KBM-7 (cell line): ENCODE measurements at regions not wholly inside any gene's neighbourhood (a gene's known extent, or its start where the extent isn't known, plus 50 kb on each side); places are given as distances from the start of the nearest gene placed in this dataset.

ENCODE experiments used
- DNase-seq: peaks from one replicate; pipeline ENCODE4 v3.0.0-alpha.2; 2015
- in situ Hi-C: fragments of 300-500 bp; cut with MboI; formaldehyde crosslinking; loops from 2 replicates; pipeline ENCODE4 v1.14.3; 2020; ENCODE audit warnings: low sequenced_read_pairs, low pct_unique_long_range_greater_than_20kb, mixed read lengths

DNA sequence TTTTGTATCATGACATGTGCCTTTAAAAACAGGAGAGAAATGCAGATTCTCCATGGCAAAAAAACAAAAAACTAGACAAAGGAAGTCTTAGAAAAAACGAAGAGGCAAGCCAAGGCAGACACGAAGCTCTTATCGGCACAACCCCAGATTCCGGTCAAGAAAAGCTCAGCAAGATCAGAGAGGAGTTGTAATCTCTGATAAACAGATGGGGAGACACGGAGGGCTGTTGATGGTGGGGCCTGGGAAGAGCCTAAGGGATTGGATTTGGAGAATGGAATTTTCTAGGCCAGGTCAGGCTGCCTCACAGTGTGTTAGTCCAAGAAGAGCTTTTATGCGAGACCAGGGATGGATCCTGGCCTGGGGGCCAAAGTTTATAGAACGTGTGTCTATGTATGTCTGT, 96.2 kb upstream of the AKT3 start:
- no peak for DNase-seq
- in situ Hi-C loops, result no loop called here

DNA sequence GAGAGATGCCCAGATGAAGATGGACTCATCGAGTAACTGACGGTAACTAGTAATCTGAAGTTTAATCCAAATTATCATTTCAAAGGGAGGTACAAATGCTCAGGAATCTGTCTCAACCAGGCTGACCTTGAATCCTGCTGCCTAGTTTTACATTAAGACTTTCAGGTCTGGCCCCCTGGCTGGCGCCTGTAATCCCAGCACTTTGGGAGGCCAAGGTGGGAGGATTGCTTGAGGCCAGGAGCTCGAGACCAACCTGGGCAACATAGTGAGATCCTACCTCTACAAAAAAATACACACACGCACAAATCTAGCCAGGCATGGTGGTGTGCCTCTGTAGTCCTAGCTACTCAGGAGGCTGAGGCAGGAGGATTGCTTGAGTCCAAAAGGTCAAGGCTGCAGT, 95.7 kb upstream of the AKT3 start:
- in situ Hi-C loops, result no loop called here
- DNase-seq, result no peak

DNA sequence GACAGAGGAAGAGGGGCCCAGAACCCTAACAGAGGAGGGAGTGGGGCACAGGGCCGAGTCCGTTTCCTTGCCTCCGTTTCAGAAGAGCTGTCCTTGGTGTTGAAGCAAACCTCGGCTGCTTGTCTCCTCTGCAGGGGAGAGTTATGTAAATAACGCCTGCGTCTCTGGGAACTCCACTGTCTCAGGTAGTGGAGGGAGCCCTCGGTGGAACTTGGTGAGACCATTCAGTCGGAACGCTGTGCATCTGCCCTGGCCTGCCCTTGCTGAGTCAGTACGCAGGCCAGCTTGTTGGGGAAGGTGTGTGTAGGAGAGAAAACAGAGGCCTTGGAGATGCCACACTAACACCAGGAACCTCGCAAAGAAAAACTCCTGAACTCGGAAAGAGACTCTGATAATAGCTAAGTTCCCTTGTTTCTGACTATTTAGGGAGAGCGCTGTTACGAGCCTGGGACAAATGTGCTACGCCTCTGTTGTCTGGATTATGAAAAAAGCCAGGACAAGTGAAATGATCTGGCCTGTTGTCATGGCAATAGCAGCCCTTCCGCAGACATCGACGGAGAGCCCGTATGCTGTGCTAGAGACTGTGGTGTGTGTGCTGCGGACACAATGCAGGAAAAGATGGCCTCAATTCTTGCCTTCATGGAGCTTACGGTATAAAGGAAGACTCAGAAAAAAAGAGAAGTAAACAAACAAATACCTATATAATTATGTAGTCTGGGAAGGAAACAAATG, 94.6 kb upstream of the AKT3 start:
- no peak for DNase-seq
- in situ Hi-C loops, result no loop called here

DNA sequence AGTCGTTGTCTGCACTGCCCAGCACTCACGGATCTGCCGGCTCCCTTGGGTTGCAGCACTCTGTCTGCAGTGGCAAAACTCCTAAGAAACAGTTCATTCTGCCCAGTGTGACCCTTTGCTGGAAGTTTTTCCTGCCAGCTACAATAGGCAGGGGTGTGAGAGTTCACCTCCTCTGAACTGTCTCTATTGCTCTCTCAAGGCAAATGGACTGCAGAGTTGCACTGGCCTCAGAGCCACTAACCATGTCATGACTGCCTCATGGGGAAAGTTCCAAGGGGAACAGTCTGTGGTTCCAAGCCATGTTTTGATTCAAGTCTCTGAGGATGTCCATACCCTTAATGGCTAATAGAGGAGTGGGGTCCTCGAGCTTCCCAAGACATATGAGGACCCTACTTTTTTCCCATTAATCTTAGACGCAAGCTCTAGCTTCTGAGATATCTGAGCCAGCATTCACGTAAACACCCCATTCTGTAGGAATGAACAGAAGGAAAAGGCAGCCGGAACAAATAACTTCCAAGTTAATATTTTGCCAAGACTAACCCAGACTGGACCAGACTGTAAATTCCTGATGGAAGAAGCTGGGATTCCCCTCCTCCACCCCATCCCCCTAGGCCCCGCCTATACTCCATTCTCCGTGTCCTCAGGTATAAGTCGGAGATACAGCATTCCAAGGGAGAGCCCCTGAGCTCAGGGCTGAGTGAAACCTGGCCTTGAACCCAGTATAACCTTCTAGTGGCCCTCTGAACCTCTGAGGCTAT, 93.8 kb upstream of the AKT3 start:
- in situ Hi-C loops, result no loop called here
- no peak for DNase-seq

DNA sequence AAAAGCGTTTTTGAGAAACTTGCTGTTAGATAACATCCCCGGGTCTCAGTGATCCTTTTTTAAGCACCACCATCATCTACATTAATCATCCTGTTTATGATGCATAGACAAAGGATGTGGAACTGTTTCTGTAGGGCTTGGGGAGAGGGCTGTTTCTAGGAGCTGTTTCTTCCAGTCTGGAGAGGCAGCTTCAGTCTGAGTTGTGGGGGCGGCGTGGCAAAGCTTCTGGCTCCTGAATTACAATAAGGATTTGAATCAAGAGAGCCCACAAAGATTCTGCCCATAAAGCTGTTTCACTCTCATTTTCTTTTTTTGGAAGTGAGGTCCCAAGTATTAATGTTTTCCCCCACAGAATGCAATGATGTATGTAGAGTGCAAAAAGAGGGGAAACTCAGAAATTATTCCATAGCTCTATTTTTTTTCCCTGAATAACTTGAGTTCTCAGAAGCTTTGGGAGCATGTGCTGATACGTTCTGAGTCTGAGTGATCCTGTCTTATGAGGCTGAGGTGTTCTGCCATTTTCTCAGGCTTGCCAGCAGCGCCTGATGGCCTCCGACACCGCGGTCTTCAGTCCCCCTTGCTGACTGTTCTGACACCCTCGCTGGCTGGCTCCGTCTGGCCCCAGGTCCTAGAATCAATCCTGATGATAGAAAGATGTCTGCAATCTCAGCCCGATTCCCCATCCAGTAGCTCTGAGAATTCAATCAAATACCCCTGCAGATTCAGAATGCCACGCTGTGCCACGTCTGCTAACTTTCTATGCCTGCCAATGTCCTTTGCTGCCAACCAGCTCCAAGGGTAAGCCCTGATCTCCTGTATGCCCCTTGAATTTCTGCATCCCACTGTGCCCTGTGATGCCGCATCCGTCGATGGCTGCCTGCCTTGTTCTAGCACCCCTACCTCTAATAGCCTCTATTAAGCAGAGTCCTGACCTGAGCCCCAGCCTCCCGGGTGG, 92.4 kb upstream of the AKT3 start:
- in situ Hi-C loops, result no loop called here
- no peak for DNase-seq

DNA sequence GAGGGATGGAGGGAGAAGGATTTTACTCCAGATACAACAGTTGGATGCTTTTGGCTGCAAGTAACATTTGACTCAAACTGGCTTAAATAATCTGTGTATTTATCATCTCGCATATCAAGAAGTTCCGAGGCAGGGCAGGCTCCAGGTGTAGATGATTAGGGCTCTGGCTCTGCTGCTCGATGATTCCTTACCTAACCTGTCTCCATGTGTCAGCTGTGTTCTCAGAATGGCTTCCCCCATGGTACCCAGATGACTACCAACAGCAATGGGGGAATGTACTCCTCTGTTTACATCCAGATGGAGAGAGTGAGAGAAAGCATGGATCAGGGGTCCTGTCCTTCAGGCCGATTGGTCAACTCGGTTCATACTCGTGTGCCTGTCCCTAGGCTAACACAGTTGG, 90.4 kb upstream of the AKT3 start:
- DNase-seq, result no peak
- in situ Hi-C loops, result no loop called here

DNA sequence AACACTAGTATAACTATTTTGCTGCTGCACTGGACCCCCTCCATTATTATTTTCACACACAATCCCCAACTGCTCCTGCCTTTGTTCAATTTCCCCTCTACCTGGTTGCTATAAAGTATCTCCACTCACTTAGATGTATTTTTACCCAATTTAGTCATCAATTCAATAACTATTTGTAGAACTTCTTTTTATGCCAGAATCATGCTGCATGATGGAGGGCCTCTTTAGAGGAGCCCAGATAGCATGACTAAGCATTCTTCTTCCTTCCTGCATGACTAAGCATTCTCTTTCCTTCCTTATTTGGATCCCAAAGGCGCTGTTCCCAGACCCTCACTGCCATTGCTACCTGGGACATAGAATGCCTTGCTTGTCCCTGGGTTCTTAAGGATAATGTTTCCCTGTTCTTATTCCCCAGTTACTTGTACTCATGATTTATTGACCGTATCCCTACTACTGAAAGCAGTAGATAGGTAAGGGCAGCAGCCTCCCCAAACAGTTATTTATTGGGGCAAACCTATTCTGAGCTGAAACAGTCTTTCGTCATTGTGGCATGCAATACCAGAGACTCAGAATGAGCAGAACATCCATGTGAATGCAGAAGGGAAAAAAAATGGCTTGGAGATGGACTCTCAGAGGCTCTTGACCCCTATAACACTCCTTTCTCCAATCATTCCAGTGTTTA, 89.3 kb upstream of the AKT3 start:
- in situ Hi-C loops, result no loop called here

DNA sequence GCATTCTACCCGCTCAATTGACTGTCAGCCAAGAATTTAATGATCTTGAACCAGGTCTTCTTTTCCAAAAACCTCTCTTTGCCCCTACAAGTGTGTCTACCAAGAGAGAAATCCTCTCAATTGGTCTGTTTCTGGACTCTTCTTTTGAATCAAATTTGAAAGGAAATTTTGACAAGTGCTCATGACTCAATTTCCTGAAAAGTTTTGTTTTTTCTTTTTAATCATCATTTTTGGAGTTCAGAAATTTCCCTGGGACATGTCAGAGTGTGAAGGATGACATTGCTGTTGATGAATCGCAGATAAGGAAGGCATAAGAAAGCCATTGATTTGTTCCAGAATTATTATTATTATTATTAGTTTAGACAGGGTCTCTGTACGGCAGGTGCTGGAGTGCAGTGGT, 88.2 kb upstream of the AKT3 start:
- DNase-seq, result no peak

More for the DNA sequence above, 89.3 kb upstream of the AKT3 start:
- DNase-seq, result peak; percentile 38

DNA sequence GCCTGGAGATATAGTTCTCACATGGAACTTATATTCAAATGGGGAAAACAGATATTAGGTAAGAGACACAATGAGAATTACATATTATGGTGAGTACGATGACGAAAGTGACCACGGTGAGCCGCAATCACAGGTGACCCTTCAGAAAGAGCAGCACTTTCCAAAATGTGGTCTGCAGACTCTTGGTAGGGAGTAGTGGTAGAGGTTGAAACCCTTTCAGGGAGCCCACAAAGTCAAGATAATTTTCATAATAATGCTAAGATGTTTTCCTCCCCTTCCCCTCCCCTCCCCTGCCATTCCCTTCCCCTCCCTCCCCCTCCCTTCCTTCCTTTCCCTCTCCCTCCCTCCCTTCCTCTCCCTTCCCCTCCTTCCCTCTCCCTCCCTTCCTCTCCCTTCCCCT, 83.5 kb upstream of the AKT3 start:
- in situ Hi-C loops, result no loop called here

More for the DNA sequence above, 88.2 kb upstream of the AKT3 start:
- in situ Hi-C loops, result no loop called here

DNA sequence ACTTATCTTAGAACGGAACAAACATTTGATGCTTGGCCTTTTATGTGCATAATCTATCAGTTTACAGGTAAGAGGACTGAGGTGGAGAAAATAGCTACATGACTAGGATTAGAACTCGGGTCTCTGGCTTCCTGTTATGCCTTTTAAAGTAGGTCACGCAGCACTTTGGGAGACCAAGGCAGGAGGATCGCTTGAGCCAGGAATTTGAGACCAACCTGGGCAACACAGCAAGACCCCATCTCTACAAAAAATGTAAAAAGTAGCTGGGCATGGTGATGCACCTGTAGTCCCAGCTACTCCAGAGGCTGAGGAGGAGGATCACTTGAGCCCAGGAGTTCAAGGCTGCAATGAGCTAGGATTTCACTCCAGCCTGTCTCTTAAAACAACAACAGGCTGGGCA, 81.9 kb upstream of the AKT3 start:
- no peak for DNase-seq
- in situ Hi-C loops, result no loop called here

More for the DNA sequence above, 83.5 kb upstream of the AKT3 start:
- no peak for DNase-seq

DNA sequence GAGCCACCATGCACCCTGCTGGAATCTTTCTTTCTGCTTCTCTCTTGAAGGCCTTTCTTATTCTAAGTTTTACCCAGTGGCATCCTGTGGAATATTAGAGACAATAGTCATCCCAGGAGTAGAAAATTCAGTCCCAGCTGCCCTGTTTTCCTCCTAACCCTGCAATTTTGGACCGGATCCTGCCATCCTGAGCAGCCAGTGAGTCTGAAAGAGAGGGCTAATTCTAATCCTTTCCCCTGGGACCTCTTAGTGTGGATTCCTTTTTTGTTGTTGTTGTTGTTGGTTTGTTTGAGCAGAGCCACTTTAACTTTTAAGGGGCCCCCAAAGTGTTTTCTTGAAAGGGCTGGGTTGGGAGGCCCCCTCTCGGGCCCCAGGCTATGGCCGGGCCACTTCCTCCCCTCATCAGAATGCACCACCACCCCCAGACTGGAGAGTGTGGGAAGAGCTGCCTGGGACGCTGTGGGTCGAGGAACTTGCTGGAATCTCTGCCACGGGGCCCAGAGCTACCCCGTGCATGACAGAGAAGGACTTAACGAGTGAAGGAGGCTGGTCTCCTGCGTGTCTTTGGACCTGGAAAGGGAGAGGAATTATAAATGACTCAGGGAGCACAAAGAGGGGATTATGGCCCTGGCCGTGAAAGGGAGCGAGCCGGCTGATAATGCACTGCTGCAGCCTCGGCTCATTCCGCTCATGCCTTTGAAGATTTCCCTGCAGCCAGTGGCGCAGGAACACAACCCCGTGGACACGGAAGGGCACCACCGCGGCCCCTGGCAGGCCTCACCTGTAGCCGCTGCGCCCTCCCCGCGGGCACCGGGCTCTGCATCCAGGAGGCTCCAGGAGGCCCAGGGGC, 81.0 kb upstream of the AKT3 start:
- no peak for DNase-seq
- in situ Hi-C loops, result no loop called here

DNA sequence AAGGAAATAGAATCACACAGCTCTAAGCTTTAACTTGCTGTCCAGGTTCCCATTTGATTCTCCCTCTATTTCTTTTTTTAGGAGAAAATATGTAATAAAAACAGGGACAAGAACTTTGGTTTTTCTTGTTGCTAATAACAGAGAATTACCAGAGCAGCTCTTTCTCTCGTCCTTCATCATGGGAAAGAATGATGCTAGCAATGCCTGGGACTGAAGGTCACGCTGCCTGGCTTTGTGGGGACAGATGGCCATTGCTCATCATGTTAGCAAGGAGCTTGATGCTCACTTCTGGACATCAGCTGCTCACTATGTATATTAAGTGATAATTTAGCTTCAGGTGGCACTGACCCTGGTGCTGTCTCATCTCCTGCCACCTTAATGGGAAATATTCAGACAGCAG, 77.3 kb upstream of the AKT3 start:
- DNase-seq, result no peak
- in situ Hi-C loops, result no loop called here

DNA sequence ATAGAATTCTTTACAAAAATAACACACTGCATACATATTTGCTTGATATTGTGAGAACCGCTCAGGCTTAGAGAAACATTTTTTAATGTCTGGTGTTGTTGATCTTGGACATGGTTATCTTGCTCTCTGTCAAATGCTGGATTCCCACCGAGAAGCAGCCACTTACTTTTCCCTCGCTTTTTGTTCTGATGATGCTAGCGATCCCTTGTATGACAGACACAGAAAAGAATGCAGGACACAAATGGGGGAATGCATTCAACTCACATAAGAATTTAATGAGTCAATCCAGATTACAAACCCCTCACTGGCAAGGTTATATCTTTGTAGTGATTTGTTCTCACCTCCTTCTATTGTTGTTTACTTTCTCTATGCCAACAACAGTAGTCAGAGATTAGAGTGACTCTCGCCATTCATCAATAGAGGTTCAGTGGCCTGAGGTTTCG, 76.8 kb upstream of the AKT3 start:
- no peak for DNase-seq
- in situ Hi-C loops, result no loop called here

DNA sequence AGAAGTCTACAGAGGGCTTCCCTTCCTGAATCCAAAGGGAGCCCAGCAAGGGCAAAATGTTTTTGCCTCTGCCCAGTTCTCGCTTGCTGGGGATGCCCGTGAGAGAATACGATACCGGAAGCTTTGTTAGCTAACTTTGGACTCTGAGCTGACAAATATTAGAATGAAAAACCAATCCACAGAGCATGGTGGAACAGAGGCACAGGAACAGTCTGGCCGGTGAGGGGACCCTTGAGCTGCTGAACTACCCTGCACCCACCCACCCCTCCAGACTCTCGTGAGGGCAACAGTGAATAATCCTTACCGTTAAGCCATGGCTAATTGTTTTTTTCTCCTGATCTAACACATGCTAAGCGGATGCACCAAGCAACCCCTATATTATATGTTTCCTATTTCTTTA, 76.3 kb upstream of the AKT3 start:
- in situ Hi-C loops, result no loop called here
- no peak for DNase-seq

DNA sequence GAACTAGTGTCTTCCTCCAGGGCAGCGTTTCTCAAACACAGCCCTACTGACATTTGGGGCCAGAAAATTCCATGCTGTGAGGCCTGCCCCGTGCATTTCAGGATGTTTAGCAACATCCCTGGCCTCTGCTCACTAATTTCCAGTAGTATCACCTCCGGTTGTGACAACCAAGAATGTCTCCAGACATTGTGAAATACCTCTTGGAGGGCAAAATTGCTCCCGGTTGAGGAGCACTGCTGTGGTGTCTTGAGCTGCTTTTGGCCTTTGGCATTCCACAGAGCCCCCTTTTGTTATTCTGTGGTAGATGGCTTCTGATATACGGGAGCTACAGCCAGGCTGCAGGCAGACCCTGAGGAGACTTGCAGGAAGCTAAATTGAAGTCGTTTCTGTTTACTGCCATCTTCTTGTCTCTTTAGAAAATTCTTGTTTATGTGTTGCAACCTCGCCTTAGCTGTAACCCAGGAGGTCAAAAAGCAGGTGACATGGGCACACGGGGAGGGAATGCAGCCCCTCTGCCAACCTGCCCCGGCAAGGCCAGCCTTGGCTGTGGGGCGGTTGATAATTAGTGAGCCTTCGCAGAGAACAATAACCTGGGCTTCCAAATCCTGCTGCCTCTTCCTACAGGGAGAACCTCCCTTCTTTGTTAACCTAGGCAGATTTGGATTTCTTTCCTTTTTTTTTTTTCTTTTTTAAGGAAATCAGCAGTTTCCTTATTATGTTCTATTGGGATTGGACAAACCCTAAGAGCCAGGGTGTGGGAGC, 74.7 kb upstream of the AKT3 start:
- no peak for DNase-seq
- in situ Hi-C loops, result no loop called here

DNA sequence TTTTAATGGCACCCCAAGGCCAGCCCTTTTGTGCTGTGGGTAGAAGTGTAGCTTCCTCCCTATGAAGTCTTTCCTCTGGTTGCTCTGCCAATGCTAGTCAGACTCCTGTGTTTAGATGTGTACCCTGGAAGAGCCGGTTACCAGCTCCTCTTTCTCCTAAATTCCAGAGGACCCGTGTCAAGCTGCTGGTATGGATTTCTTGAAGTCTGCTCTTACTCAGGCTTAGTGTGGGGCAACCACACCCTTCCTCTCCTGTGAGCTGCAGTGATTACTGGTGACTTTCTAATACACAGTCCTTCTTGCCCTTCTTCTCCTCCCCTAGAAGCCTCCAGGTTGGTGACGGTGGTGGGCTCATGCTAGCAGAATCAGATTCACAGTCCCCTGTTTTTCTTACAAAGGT, 74.1 kb upstream of the AKT3 start:
- in situ Hi-C loops, result no loop called here
- DNase-seq, result no peak

DNA sequence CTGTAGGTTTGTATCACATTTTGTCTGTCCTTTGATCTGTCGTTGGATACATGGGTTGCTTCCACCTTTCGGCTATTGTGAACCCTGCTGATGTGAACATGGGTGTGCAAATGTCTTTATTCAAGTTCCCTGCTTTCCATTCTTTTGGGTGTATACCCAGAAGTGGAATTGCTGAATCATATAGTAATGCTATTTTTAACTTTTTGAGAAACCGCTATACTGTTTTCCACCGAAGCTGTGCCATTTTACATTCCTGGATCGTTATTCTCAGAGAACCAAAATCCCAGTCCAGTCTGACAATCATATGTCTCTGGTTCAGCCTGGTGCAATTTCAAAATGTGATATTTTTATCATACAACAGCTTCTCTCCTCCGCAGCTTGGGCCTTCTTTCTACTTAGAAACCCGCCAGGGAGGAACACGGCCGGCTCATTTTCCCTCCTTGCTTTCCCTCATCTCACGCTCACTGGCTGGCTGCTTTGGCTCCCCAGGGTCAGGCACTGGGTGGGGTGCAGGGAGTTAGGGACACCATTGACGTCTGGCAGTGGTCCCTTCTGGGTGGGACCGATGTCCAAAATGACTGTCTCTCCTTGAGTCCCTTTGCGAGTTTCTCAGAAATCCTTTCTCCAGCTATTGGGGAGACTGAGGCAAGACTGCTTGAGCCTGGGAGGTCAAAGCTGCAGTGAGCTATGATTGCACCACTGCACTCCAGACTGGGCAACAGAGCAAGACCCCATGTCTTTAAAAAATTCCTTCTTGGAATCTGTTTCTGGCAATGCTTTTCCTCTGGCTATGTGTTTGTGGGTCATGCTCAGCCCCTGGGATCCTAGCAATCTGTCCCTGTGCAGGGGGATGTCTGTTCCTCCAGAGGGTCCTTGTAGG, 73.5 kb upstream of the AKT3 start:
- in situ Hi-C loops, result no loop called here
- DNase-seq, result no peak
